Stomach smooth muscle (tissue), 2 donors: ENCODE measurements at regions not wholly inside any gene's neighbourhood (a gene's known extent, or its start where the extent isn't known, plus 50 kb on each side); places are given as distances from the start of the nearest gene placed in this dataset.

Experiments used
- H3K27ac ChIP-seq: one replicate; pipeline ENCODE4 v1.7.0; 2013; ENCODE audit warnings: mild to moderate bottlenecking, low read length, inconsistent platforms
- H3K27me3 ChIP-seq, 2 donors: one replicate each; pipeline ENCODE4 v1.7.0; 2013; ENCODE audit warnings: low read length in 2 of 2; ENCODE audit not compliant: insufficient read depth in 2 of 2, control insufficient read depth in 1 of 2
- H3K36me3 ChIP-seq, 2 donors: one replicate each; pipeline ENCODE4 v1.7.0; 2013; ENCODE audit warnings: low read length in 2 of 2; ENCODE audit not compliant: control insufficient read depth in 2 of 2, insufficient read depth in 2 of 2
- H3K4me1 ChIP-seq: one replicate; pipeline ENCODE4 v1.7.0; 2013; ENCODE audit warnings: low read length; ENCODE audit not compliant: control insufficient read depth, insufficient read depth
- H3K4me3 ChIP-seq, 2 donors: one replicate each; pipeline ENCODE4 v1.7.0; 2013; ENCODE audit warnings: low read length in 2 of 2
- H3K9ac ChIP-seq, 2 donors: one replicate each; pipeline ENCODE4 v1.7.0; 2013; ENCODE audit warnings: low read length in 2 of 2, mild to moderate bottlenecking in 1 of 2
- H3K9me3 ChIP-seq, 2 donors: one replicate each; pipeline ENCODE4 v1.7.0; 2013; ENCODE audit warnings: low read length in 2 of 2; ENCODE audit not compliant: control insufficient read depth in 2 of 2
- donor health status: healthy.
- donor health status: Pancreatic carcinoma.

- Histone ChIP-seq H3K9ac (no peak overlapping the region), H3K9me3 (peaks cover 0 to 3% of the 10 kb centered on the region in 2 donors), H3K27ac (no peak overlapping the region), H3K4me1 (no peaks in the 10 kb centered on the region), H3K4me3 (no peak overlapping the region), H3K27me3 (peaks cover 0 to 2% of the 10 kb centered on the region in 2 donors), H3K36me3 (no peaks in the 10 kb centered on the region)
Measured at GRCh38 chr14:105838591-105839424, 312.4 kb downstream of the TMEM121 start.

GRCh38 chr14:105839425-105840265 is 313.3 kb downstream of the TMEM121 start:
- Histone ChIP-seq H3K9ac (no peak overlapping the region), H3K9me3 (peaks cover 0 to 3% of the 10 kb centered on the region in 2 donors), H3K27me3 (peaks cover 0 to 2% of the 10 kb centered on the region in 2 donors), H3K4me3 (no peak overlapping the region), H3K27ac (no peak overlapping the region), H3K4me1 (no peaks in the 10 kb centered on the region), H3K36me3 (no peaks in the 10 kb centered on the region)

- no peaks in the 10 kb centered on the region for H3K4me1 ChIP-seq
- peaks cover 0 to 2% of the 10 kb centered on the region in 2 donors for H3K27me3 ChIP-seq
- H3K36me3 ChIP-seq: no peaks in the 10 kb centered on the region
- no peak overlapping the region for H3K4me3 ChIP-seq
- H3K9ac ChIP-seq: no peak overlapping the region
- no peak overlapping the region for H3K27ac ChIP-seq
- peaks cover 0 to 3% of the 10 kb centered on the region in 2 donors for H3K9me3 ChIP-seq
Measured at GRCh38 chr14:105840266-105841021, 314.1 kb downstream of the TMEM121 start.

- Histone ChIP-seq H3K4me3 (no peak overlapping the region), H3K9me3 (peaks cover 0 to under 1% of the 10 kb centered on the region in 2 donors), H3K4me1 (no peaks in the 10 kb centered on the region), H3K27me3 (peaks cover 0 to 2% of the 10 kb centered on the region in 2 donors), H3K27ac (no peak overlapping the region), H3K36me3 (no peaks in the 10 kb centered on the region), H3K9ac (no peak overlapping the region)
Measured at GRCh38 chr14:105841022-105842009, 314.9 kb downstream of the TMEM121 start.

GRCh38 chr14:105842105-105842504 is 315.7 kb downstream of the TMEM121 start:
- peaks cover 0 to 2% of the 10 kb centered on the region in 2 donors for H3K27me3 ChIP-seq
- no peaks in the 10 kb centered on the region for H3K9me3 ChIP-seq
- no peaks in the 10 kb centered on the region for H3K36me3 ChIP-seq
- no peak overlapping the region for H3K27ac ChIP-seq
- no peaks in the 10 kb centered on the region for H3K4me1 ChIP-seq
- no peak overlapping the region for H3K4me3 ChIP-seq
- H3K9ac ChIP-seq: no peak overlapping the region

- no peaks in the 10 kb centered on the region for H3K4me1 ChIP-seq
- peaks cover 0 to 4% of the 10 kb centered on the region in 2 donors for H3K9me3 ChIP-seq
- H3K4me3 ChIP-seq: no peak overlapping the region
- H3K9ac ChIP-seq: no peak overlapping the region
- no peak overlapping the region for H3K27ac ChIP-seq
- no peaks in the 10 kb centered on the region for H3K36me3 ChIP-seq
- peaks cover 0 to 1% of the 10 kb centered on the region in 2 donors for H3K27me3 ChIP-seq
Measured at GRCh38 chr14:105843444-105844046, 317.2 kb downstream of the TMEM121 start.

GRCh38 chr14:105844047-105844630 is 317.8 kb downstream of the TMEM121 start:
- Histone ChIP-seq H3K4me1 (no peaks in the 10 kb centered on the region), H3K9me3 (peaks cover 0 to 4% of the 10 kb centered on the region in 2 donors), H3K4me3 (no peak overlapping the region), H3K27me3 (no peaks in the 10 kb centered on the region), H3K9ac (no peak overlapping the region), H3K27ac (no peak overlapping the region), H3K36me3 (no peaks in the 10 kb centered on the region)

GRCh38 chr14:105844810-105845724 is 318.7 kb downstream of the TMEM121 start:
- H3K9ac ChIP-seq: no peak overlapping the region
- no peak overlapping the region for H3K4me3 ChIP-seq
- H3K4me1 ChIP-seq: no peaks in the 10 kb centered on the region
- H3K27ac ChIP-seq: no peak overlapping the region
- H3K36me3 ChIP-seq: no peaks in the 10 kb centered on the region
- H3K27me3 ChIP-seq: no peaks in the 10 kb centered on the region
- peaks cover 0 to 4% of the 10 kb centered on the region in 2 donors for H3K9me3 ChIP-seq
